SK-N-SH (cell line): ENCODE measurements at regions not wholly inside any gene's neighbourhood (a gene's known extent, or its start where the extent isn't known, plus 50 kb on each side); places are given as distances from the start of the nearest gene placed in this dataset.

Experiments used
- CTCF ChIA-PET: fragments of 300-600, 350-600 bp; formaldehyde crosslinking; extraction: SDS; loops from one replicate; lab custom pipeline; 2021; lab: Yijun Ruan, JAX
- POLR2A ChIA-PET: fragments of 350-600 bp; sonication (Branson Sonifier 250); formaldehyde crosslinking; extraction: SDS; loops from one replicate; lab custom pipeline; 2020; ENCODE audit warnings: antibody characterized with exemption, inconsistent platforms; lab: Yijun Ruan, JAX
- DNase-seq: peaks from one replicate; pipeline ENCODE4 v3.0.0; 2012
- H2AFZ ChIP-seq: fragments of 200-600 bp; sonication (generic); 2 replicates; pipeline ENCODE4 v1.8.1; 2016; ENCODE audit warnings: antibody characterized with exemption, mild to moderate bottlenecking, low read depth
- H3F3A ChIP-seq: fragments of 200-600 bp; sonication (generic); replicated peaks from 2 replicates; pipeline ENCODE3; 2016; ENCODE audit warnings: antibody characterized with exemption, mild to moderate bottlenecking; ENCODE audit not compliant: insufficient read depth
- H3K27ac ChIP-seq, 2 experiments: fragments of 200-500 bp in 1 of 2; fragments of 200-600 bp in 1 of 2; sonication (Bioruptor generic) in 1 of 2; sonication (generic), shearing (Covaris generic) in 1 of 2; 2 replicates each; pipeline versions ENCODE4 v1.5.1 to v1.6.1; 2014 to 2016; ENCODE audit warnings: low read depth in 2 of 2, inconsistent platforms in 1 of 2, low read length in 1 of 2, mild to moderate bottlenecking in 1 of 2, mixed read lengths in 1 of 2
- H3K27me3 ChIP-seq: fragments of 200-600 bp; sonication (generic), shearing (Covaris generic); 2 replicates; pipeline ENCODE4 v1.6.1; 2016; ENCODE audit warnings: mixed run types; ENCODE audit not compliant: insufficient read depth
- H3K36me3 ChIP-seq, 2 experiments: fragments of 200-500 bp in 1 of 2; fragments of 200-600 bp in 1 of 2; sonication (Bioruptor generic) in 1 of 2; sonication (generic) in 1 of 2; replicated peaks in 1 of 2; 2 replicates each; pipeline versions ENCODE3 to v1.5.1; 2014 to 2016; ENCODE audit warnings: low read length in 1 of 2, mild to moderate bottlenecking in 1 of 2; ENCODE audit not compliant: insufficient read depth in 2 of 2, control insufficient read depth in 1 of 2
- H3K4me1 ChIP-seq, 2 experiments: fragments of 200-500 bp in 1 of 2; fragments of 200-600 bp in 1 of 2; sonication (Bioruptor generic) in 1 of 2; sonication (generic), shearing (Covaris generic) in 1 of 2; 2 replicates each; pipeline versions ENCODE4 v1.5.1 to v1.6.1; 2014 to 2016; ENCODE audit warnings: low read depth in 1 of 2, low read length in 1 of 2, mixed run types in 1 of 2; ENCODE audit not compliant: insufficient read depth in 2 of 2, control insufficient read depth in 1 of 2
- H3K4me2 ChIP-seq: fragments of 200-600 bp; sonication (generic), shearing (Covaris generic); 2 replicates; pipeline ENCODE4 v1.6.1; 2017; ENCODE audit warnings: mixed run types
- H3K4me3 ChIP-seq, 2 experiments: fragments of 200-500 bp in 1 of 2; fragments of 200-600 bp in 1 of 2; sonication (Bioruptor generic) in 1 of 2; sonication (generic), shearing (Covaris generic) in 1 of 2; 2 replicates each; pipeline versions ENCODE4 v1.5.1 to v1.8.1; 2014 to 2016; ENCODE audit warnings: low read depth in 2 of 2, inconsistent platforms in 1 of 2, low read length in 1 of 2, mild to moderate bottlenecking in 1 of 2, mixed read lengths in 1 of 2, moderate library complexity in 1 of 2
- H3K79me2 ChIP-seq: fragments of 200-600 bp; sonication (generic); 2 replicates; pipeline ENCODE4 v1.8.1; 2017; ENCODE audit warnings: mild to moderate bottlenecking; ENCODE audit not compliant: insufficient read depth
- H3K9ac ChIP-seq: fragments of 200-600 bp; sonication (generic); 2 replicates; pipeline ENCODE4 v1.6.1; 2017; ENCODE audit warnings: mixed run types
- H3K9me2 ChIP-seq: fragments of 200-600 bp; sonication (generic); 2 replicates; pipeline ENCODE4 v1.6.1; 2017; ENCODE audit warnings: mixed run types
- H3K9me3 ChIP-seq: fragments of 200-600 bp; sonication (generic); 2 replicates; pipeline ENCODE4 v1.6.1; 2017; ENCODE audit warnings: mixed run types, mild to moderate bottlenecking, moderate library complexity
- H4K20me1 ChIP-seq: fragments of 200-600 bp; sonication (generic); 2 replicates; pipeline ENCODE4 v1.6.1; 2017; ENCODE audit warnings: mild to moderate bottlenecking, mixed run types; ENCODE audit not compliant: insufficient read depth
- CHD2 ChIP-seq: fragments of 150-350 bp; IDR thresholded peaks from 2 replicates; pipeline ENCODE4 v1.6.1; 2018; ENCODE audit warnings: low read length; ENCODE audit not compliant: partially characterized antibody
- CTCF ChIP-seq: fragments of 200-600 bp; sonication (generic); IDR thresholded peaks from 2 replicates; pipeline ENCODE4 v1.6.1; 2017; ENCODE audit warnings: antibody characterized with exemption, mild to moderate bottlenecking, moderate library complexity
- FOSL2 ChIP-seq: IDR thresholded peaks from 2 replicates; pipeline ENCODE4 v1.4.0; 2012; ENCODE audit warnings: low read depth, mild to moderate bottlenecking, moderate library complexity, borderline replicate concordance
- FOXM1 ChIP-seq: IDR thresholded peaks from 2 replicates; pipeline ENCODE4 v1.4.0; 2012; ENCODE audit warnings: low read depth, mild to moderate bottlenecking
- MXI1 ChIP-seq: IDR thresholded peaks from 2 replicates; pipeline ENCODE4 v1.6.1; 2012; ENCODE audit warnings: mild to moderate bottlenecking, low read depth, low read length, improper control_type of control experiment
- NRF1 ChIP-seq: IDR thresholded peaks from 2 replicates; pipeline ENCODE4 v1.6.1; 2012; ENCODE audit warnings: low read depth, mild to moderate bottlenecking, low read length
- POLR2AphosphoS5 ChIP-seq: IDR thresholded peaks from 2 replicates; pipeline ENCODE4 v1.6.1; 2012; ENCODE audit warnings: low read depth, low read length
- RCOR1 ChIP-seq: fragments of 150-350 bp; IDR thresholded peaks from 2 replicates; pipeline ENCODE4 v1.6.1; 2017; ENCODE audit warnings: antibody characterized with exemption, low read length
- REST ChIP-seq: IDR thresholded peaks from 2 replicates; pipeline ENCODE4 v1.6.1; 2012; ENCODE audit warnings: mild to moderate bottlenecking, low read depth, low read length, moderate library complexity
- SIN3A ChIP-seq: IDR thresholded peaks from 2 replicates; pipeline ENCODE4 v1.6.1; 2012; ENCODE audit warnings: low read depth, mild to moderate bottlenecking, low read length, moderate library complexity, borderline replicate concordance
- TCF12 ChIP-seq: IDR thresholded peaks from 2 replicates; pipeline ENCODE4 v1.4.0; 2012
- TEAD4 ChIP-seq: IDR thresholded peaks from 2 replicates; pipeline ENCODE4 v1.4.0; 2012; ENCODE audit warnings: mild to moderate bottlenecking, borderline replicate concordance; ENCODE audit not compliant: insufficient read depth
- ZBTB33 ChIP-seq: IDR thresholded peaks from 2 replicates; pipeline ENCODE4 v1.4.0; 2012; ENCODE audit warnings: low read depth, borderline replicate concordance
- WGBS: methylation state at CpG from one replicate; pipeline ENCODE4 v1.1.6; 2017; ENCODE audit warnings: low lambda C conversion rate; 5-methylcytosine and 5-hydroxymethylcytosine counted together

- TF ChIP-seq ZBTB33 = no peak
- TF ChIP-seq FOSL2 = no peak
- TF ChIP-seq NRF1 = no peak
- no peak for TF ChIP-seq SIN3A
- no peak for TF ChIP-seq TEAD4
- TF ChIP-seq RCOR1 = no peak
- TF ChIP-seq, all 33 proteins: peak for 0
Observed at GRCh38 chr13:99792079-99792921, 179.3 kb downstream of the ZIC5 start (continued).

GRCh38 chr13:99782669-99783068 is 188.9 kb downstream of the ZIC5 start:
- DNase-seq = no peak
- Histone ChIP-seq H3K4me2 (no peak overlapping the region), H3K4me3 (no peak overlapping the region), H3K9me2 (no peaks in the 10 kb centered on the region), H4K20me1 (no peaks in the 10 kb centered on the region), H3K27me3 (no peaks in the 10 kb centered on the region), H3K36me3 (no peaks in the 10 kb centered on the region), H2AFZ (no peak overlapping the region), H3K9me3 (no peaks in the 10 kb centered on the region), H3K79me2 (no peaks in the 10 kb centered on the region), H3F3A (no peaks in the 10 kb centered on the region), H3K9ac (no peak overlapping the region), H3K27ac (no peak overlapping the region), H3K4me1 (no peaks in the 10 kb centered on the region)
- CTCF ChIA-PET = no interaction called here
- TF ChIP-seq CHD2 = no peak
- no peak for TF ChIP-seq POLR2AphosphoS5
- no peak for TF ChIP-seq CTCF
- POLR2A ChIA-PET = no interaction called here
- 27% methylated on average over 3 of the region's 3 CpGs for WGBS

GRCh38 chr13:99778500-99778899 is 193.1 kb downstream of the ZIC5 start:
- H3K4me2 ChIP-seq = no peak overlapping the region
- no peak overlapping the region for H3K9ac ChIP-seq
- H3K36me3 ChIP-seq = no peaks in the 10 kb centered on the region
- no peak overlapping the region for H3K27ac ChIP-seq
- no peaks in the 10 kb centered on the region for H3K9me2 ChIP-seq
- no peaks in the 10 kb centered on the region for H3K27me3 ChIP-seq
- H3K4me1 ChIP-seq = no peaks in the 10 kb centered on the region
- ChIA-PET CTCF (no interaction called here), POLR2A (no interaction called here)
- WGBS = 75% methylated on average over 2 of the region's 2 CpGs
- DNase-seq = no peak
- H3F3A ChIP-seq = no peaks in the 10 kb centered on the region
- no peaks in the 10 kb centered on the region for H4K20me1 ChIP-seq
- H2AFZ ChIP-seq = no peak overlapping the region
- H3K79me2 ChIP-seq = no peaks in the 10 kb centered on the region
- H3K9me3 ChIP-seq = no peaks in the 10 kb centered on the region
- H3K4me3 ChIP-seq = no peak overlapping the region
- TF ChIP-seq REST (no peak), TEAD4 (no peak), TCF12 (no peak), MXI1 (no peak), FOXM1 (no peak), CTCF (no peak), RCOR1 (no peak)
